ENCODE measurements at regions not wholly inside any gene's neighbourhood (a gene's known extent, or its start where the extent isn't known, plus 50 kb on each side); places are given as distances from the start of the nearest gene placed in this dataset.

- TF ChIP-seq JUND (IDR thresholded peaks at IDR 0.05; ENCODE audit: low read length) (no peak), CTCF (IDR thresholded peaks at IDR 0.05; ENCODE audit: control extremely low read depth in 1 of 3, insufficient read depth in 1 of 3, low read depth in 1 of 3, low read length in 3 of 3) (no peak), ZNF274 (IDR thresholded peaks at IDR 0.05; ENCODE audit: borderline replicate concordance, extremely low read depth, low read length) (no peak), ATF3 (IDR thresholded peaks at IDR 0.05; ENCODE audit: insufficient read depth, low read depth, low read length) (no peak), BACH1 (IDR thresholded peaks at IDR 0.05; ENCODE audit: low read length) (no peak), KDM4A (IDR thresholded peaks at IDR 0.05; ENCODE audit: low read depth, low read length, severe bottlenecking) (no peak)
These were observed 188.1 kb downstream of the TMEM167A start (continued) for GRCh38 chr5:82889088-82889487.

Data from H1 (cell line).